B cell (primary cell): ENCODE measurements at regions not wholly inside any gene's neighbourhood (a gene's known extent, or its start where the extent isn't known, plus 50 kb on each side); places are given as distances from the start of the nearest gene placed in this dataset.

Experiments
- CTCF ChIP-seq: fragments of 200-600 bp; IDR thresholded peaks from one replicate; pipeline ENCODE4 v1.8.0; 2022; ENCODE audit warnings: antibody characterized with exemption, mild to moderate bottlenecking
- EZH2 ChIP-seq: IDR thresholded peaks from 2 replicates; pipeline ENCODE4 v1.6.1; 2012; ENCODE audit warnings: borderline replicate concordance, low read depth, mild to moderate bottlenecking, moderate library complexity, low read length; ENCODE audit not compliant: insufficient read depth, poor library complexity, severe bottlenecking

GRCh38 chr13:73158851-73159250 is 100.0 kb downstream of the KLF5 start:
- no peak for TF ChIP-seq EZH2
- no peak for TF ChIP-seq CTCF
